SK-N-MC (cell line): ENCODE measurements at regions not wholly inside any gene's neighbourhood (a gene's known extent, or its start where the extent isn't known, plus 50 kb on each side); places are given as distances from the start of the nearest gene placed in this dataset.

Source experiments
- DNase-seq: peaks from one replicate; pipeline ENCODE4 v3.0.0-alpha.2; 2011; ENCODE audit warnings: low read depth, low spot score
- H3K27ac ChIP-seq: fragments of 200-600 bp; sonication (generic); 2 replicates; pipeline ENCODE4 v1.5.1; 2016; ENCODE audit warnings: mixed run types
- H3K36me3 ChIP-seq: fragments of 200-600 bp; sonication (generic); 2 replicates; pipeline ENCODE4 v1.6.1; 2017; ENCODE audit warnings: antibody characterized with exemption, low read length, mixed read lengths; ENCODE audit not compliant: insufficient read depth
- H3K4me3 ChIP-seq: fragments of 200-600 bp; sonication (generic); 2 replicates; pipeline ENCODE4 v1.5.1; 2016
- H3K9ac ChIP-seq: fragments of 200-600 bp; sonication (generic); 2 replicates; pipeline ENCODE4 v1.8.0; 2017; ENCODE audit warnings: mixed run types, mixed read lengths; ENCODE audit not compliant: insufficient read length
- H3K9me3 ChIP-seq: fragments of 200-600 bp; sonication (generic); 2 replicates; pipeline ENCODE4 v1.6.1; 2017; ENCODE audit warnings: low read depth, mild to moderate bottlenecking, antibody characterized with exemption, low read length, moderate library complexity, mixed read lengths
- EZH2 ChIP-seq: fragments of 200-600 bp; sonication (generic); IDR thresholded peaks from one replicate; pipeline ENCODE4 v1.6.1; 2017; ENCODE audit warnings: antibody characterized with exemption
- FOXP2 ChIP-seq: optimal IDR thresholded peaks from 2 replicates; pipeline ENCODE3; 2011; ENCODE audit warnings: mild to moderate bottlenecking, moderate library complexity; ENCODE audit not compliant: insufficient read depth; ENCODE audit errors: extremely low read length, control extremely low read depth
- POLR2AphosphoS5 ChIP-seq: IDR thresholded peaks from 2 replicates; pipeline ENCODE4 v1.6.1; 2012; ENCODE audit warnings: mild to moderate bottlenecking, low read depth, low read length, borderline replicate concordance

DNA sequence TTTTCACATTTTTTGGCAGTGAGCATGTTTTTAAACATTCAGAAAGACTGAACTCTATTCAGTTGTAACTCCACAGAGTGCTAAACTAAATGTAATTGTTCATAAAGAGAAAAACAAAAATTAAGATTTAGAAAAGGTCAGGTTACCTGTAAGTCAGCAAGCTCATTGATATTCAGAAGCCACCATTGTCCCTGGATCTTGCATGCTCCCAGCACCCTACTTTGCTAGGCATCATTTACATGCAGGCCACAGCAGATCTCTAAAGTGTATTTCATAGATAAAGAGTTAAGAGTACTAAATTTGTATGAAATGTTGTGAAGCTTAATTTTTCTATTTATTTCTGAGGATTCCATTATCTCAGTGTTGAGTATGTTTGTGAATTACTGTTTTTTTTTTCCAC, 64.8 kb upstream of the CDH19 start:
- Histone ChIP-seq H3K4me3 (no peak overlapping the region), H3K9me3 (no peaks in the 10 kb centered on the region), H3K27ac (no peak overlapping the region), H3K36me3 (no peaks in the 10 kb centered on the region), H3K9ac (no peak overlapping the region)
- TF ChIP-seq EZH2 = no peak
- no peak for DNase-seq

DNA sequence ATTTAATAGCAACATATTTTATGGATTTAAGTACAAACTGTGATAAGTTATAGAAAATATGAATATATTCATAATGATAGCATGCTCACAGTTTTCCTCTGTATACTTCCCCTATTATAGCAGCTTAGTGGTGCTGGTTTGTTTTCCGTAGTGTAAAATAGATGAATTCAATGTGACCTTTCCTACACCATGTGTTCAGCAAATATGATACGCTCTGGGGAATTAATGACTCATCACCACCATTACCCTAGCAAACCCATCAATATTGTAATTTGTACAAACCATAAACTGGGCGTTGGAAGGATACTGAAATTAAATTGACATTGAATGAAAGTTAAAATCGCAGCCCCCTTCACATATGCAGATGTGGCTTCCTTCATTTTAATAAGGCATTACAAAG, 58.7 kb upstream of the CDH19 start:
- Histone ChIP-seq H3K27ac (no peak overlapping the region), H3K36me3 (no peaks in the 10 kb centered on the region), H3K9ac (no peak overlapping the region), H3K4me3 (no peak overlapping the region), H3K9me3 (no peaks in the 10 kb centered on the region)
- no peak for TF ChIP-seq POLR2AphosphoS5
- no peak for TF ChIP-seq FOXP2
- TF ChIP-seq EZH2 = no peak
- no peak for DNase-seq

- no peak overlapping the region for H3K27ac ChIP-seq
- no peak overlapping the region for H3K9ac ChIP-seq
- TF ChIP-seq FOXP2 (no peak), EZH2 (no peak), POLR2AphosphoS5 (no peak)
- no peak for DNase-seq
- no peaks in the 10 kb centered on the region for H3K36me3 ChIP-seq
- no peak overlapping the region for H3K4me3 ChIP-seq
- H3K9me3 ChIP-seq = no peaks in the 10 kb centered on the region
Measured at GRCh38 chr18:66655407-66655806, 51.5 kb upstream of the CDH19 start.
